ENCODE measurements at regions not wholly inside any gene's neighbourhood (a gene's known extent, or its start where the extent isn't known, plus 50 kb on each side); places are given as distances from the start of the nearest gene placed in this dataset.
"Not testable (repeated sequence)": the region's sequence is repeated elsewhere in the genome, so short reads cannot be mapped to it uniquely, and the experiment has no call there.

- TF ChIP-seq ZNF547 (CRISPR knock-in tag; IDR thresholded peaks at IDR 0.05) (no peak), PCBP1 (IDR thresholded peaks at IDR 0.05; ENCODE audit: borderline replicate concordance, low read depth, low read length) (no peak)
These were observed 494.5 kb upstream of the LARGE1 start (continued) for GRCh38 chr22:34414467-34415440.

GRCh38 chr22:34416022-34416860, 496.0 kb upstream of the LARGE1 start:
- Histone ChIP-seq H3K79me2 (ENCODE audit: insufficient read depth, low read length) (no peaks in the 10 kb centered on the region), H3K4me2 (ENCODE audit: low read depth, low read length) (no peak overlapping the region), H3K4me3 (replicated peaks in 1 of 3; ENCODE audit: insufficient read depth in 1 of 3, low read depth in 2 of 3, low read length in 3 of 3) (no peak overlapping the region), H3K27ac (ENCODE audit: extremely low read length, insufficient read depth, low read length) (no peak overlapping the region), H3K9me3 (ENCODE audit: low read length) (no peaks in the 10 kb centered on the region), H3K27me3 (ENCODE audit: control insufficient read depth in 1 of 2, insufficient read depth in 2 of 2, low read length in 2 of 2) (no peaks in the 10 kb centered on the region), H3K36me3 (replicated peaks in 1 of 2; ENCODE audit: control insufficient read depth in 1 of 2, insufficient read depth in 2 of 2, low read length in 2 of 2) (no peaks in the 10 kb centered on the region), H3K9ac (ENCODE audit: insufficient read depth, low read depth, low read length) (no peak overlapping the region), H2AFZ (ENCODE audit: low read length) (no peak overlapping the region), H3K4me1 (ENCODE audit: insufficient read depth, low read length) (no peaks in the 10 kb centered on the region), H4K20me1 (ENCODE audit: insufficient read depth, low read length) (no peaks in the 10 kb centered on the region)
- ATAC-seq (no peak), FAIRE-seq (no peak), DNase-seq (ENCODE audit: low spot score) (no peak)
- intact Hi-C loops (cut with micrococcal nuclease; ENCODE audit: unreplicated experiment) (no loop called here), in situ Hi-C loops (cut with HindIII; ENCODE audit: extremely low pct_ligation_motif_present, low pct_unique_long_range_greater_than_20kb) (loop anchor here (10.0 to 25.0 kb wide), 3 partner anchors 571 to 739 kb away; no protein-coding TSS in a partner anchor)
- 6% methylated on average over 7 of the region's 7 CpGs for WGBS (ENCODE audit: low lambda C conversion rate)
- TF ChIP-seq CREB1 (IDR thresholded peaks at IDR 0.05) (peak; percentile 23; the same call in 1 of the 2 replicates), CREB1 (CRISPR knock-in tag; IDR thresholded peaks at IDR 0.05) (no peak), ZNF615 (CRISPR knock-in tag; IDR thresholded peaks at IDR 0.05; ENCODE audit: borderline replicate concordance) (no peak), RNF2 (conservative IDR thresholded peaks at IDR 0.05; ENCODE audit: low read depth) (no peak), GRHL1 (CRISPR knock-in tag; conservative IDR thresholded peaks at IDR 0.05) (no peak)
- POLR2A ChIA-PET, result no interaction called here
- CTCF ChIA-PET (ENCODE audit: low intra/inter-chr PET ratio, low total read pairs), result interaction anchor here (1.8 kb wide), 1 partner anchor 608 kb away, joined by 12 read pairs; no protein-coding TSS in a partner anchor
- no TSS peak for BruUV-seq (replicated peaks)

- H2AFZ ChIP-seq (ENCODE audit: low read length); H3K27me3 ChIP-seq (ENCODE audit: control insufficient read depth in 1 of 2, insufficient read depth in 2 of 2, low read length in 2 of 2); H3K4me2 ChIP-seq (ENCODE audit: low read depth, low read length); DNase-seq (ENCODE audit: low spot score); H3K4me3 ChIP-seq (replicated peaks in 1 of 3; ENCODE audit: insufficient read depth in 1 of 3, low read depth in 2 of 3, low read length in 3 of 3); ATAC-seq; BruUV-seq (replicated peaks); H3K9ac ChIP-seq (ENCODE audit: insufficient read depth, low read depth, low read length); H3K4me1 ChIP-seq (ENCODE audit: insufficient read depth, low read length); CTCF ChIA-PET (ENCODE audit: low intra/inter-chr PET ratio, low total read pairs); POLR2A ChIA-PET; H3K9me3 ChIP-seq (ENCODE audit: low read length); H3K36me3 ChIP-seq (replicated peaks in 1 of 2; ENCODE audit: control insufficient read depth in 1 of 2, insufficient read depth in 2 of 2, low read length in 2 of 2); H3K79me2 ChIP-seq (ENCODE audit: insufficient read depth, low read length); H3K27ac ChIP-seq (ENCODE audit: extremely low read length, insufficient read depth, low read length); intact Hi-C loops (cut with micrococcal nuclease; ENCODE audit: unreplicated experiment); H4K20me1 ChIP-seq (ENCODE audit: insufficient read depth, low read length); FAIRE-seq: not testable (repeated sequence)
- WGBS (ENCODE audit: low lambda C conversion rate), result 2% methylated on average over 8 of the region's 8 CpGs
- in situ Hi-C loops (cut with HindIII; ENCODE audit: extremely low pct_ligation_motif_present, low pct_unique_long_range_greater_than_20kb), result loop anchor here (25.0 kb wide), 1 partner anchor 564 kb away; no protein-coding TSS in a partner anchor
These were observed 502.7 kb upstream of the LARGE1 start for GRCh38 chr22:34422948-34423347.

All from HepG2 (cell line).